ENCODE measurements at regions not wholly inside any gene's neighbourhood (a gene's known extent, or its start where the extent isn't known, plus 50 kb on each side); places are given as distances from the start of the nearest gene placed in this dataset.

DNA sequence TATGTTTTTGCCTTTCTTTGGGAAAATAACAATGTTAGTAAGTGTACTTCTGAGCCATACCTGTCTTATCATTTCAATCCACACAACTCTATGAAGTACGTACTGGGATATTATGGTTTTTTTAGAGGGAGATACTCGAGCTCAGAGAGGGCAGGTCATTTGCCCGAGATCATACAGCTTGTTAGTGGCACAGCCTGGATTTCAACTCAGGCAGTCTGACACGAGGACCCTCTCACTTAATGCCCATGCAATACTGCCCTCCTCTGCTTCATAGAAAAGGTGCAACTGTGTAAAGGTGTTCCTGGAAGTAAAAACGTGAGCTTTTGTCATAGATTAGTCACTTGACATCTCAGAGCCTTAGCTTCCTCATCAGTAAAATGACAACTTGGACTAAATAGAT is 128.0 kb downstream of the NDUFA12 start:
- Histone ChIP-seq H3K9ac (no peak overlapping the region), H3K27ac (ENCODE audit: low read depth in 2 of 2, low read length in 1 of 2) (no peak overlapping the region), H2AFZ (ENCODE audit: low read depth) (no peak overlapping the region), H3K79me2 (ENCODE audit: insufficient read depth) (no peaks in the 10 kb centered on the region), H3K9me2 (no peaks in the 10 kb centered on the region), H3K4me1 (ENCODE audit: control insufficient read depth in 1 of 2, insufficient read depth in 2 of 2, low read depth in 1 of 2, low read length in 1 of 2) (peaks cover 0 to 3% of the 10 kb centered on the region in 2 experiments; a peak in 1 of 4 replicates), H3K9me3 (no peaks in the 10 kb centered on the region), H3K27me3 (ENCODE audit: insufficient read depth) (peaks cover 41% of the 10 kb centered on the region), H3F3A (replicated peaks; ENCODE audit: insufficient read depth) (no peaks in the 10 kb centered on the region), H3K36me3 (replicated peaks in 1 of 2; ENCODE audit: control insufficient read depth in 1 of 2, insufficient read depth in 2 of 2, low read length in 1 of 2) (no peaks in the 10 kb centered on the region), H3K4me2 (no peak overlapping the region), H3K4me3 (ENCODE audit: low read depth in 2 of 2, low read length in 1 of 2) (no peak overlapping the region), H4K20me1 (ENCODE audit: insufficient read depth) (no peaks in the 10 kb centered on the region)
- POLR2A ChIA-PET: no interaction called here
- 31% methylated on average over 5 of the region's 5 CpGs for WGBS (ENCODE audit: low lambda C conversion rate)
- peak; percentile 69 for TF ChIP-seq RAD21 (IDR thresholded peaks at IDR 0.05; ENCODE audit: low read length)
- TF ChIP-seq RXRA (IDR thresholded peaks at IDR 0.05; ENCODE audit: borderline replicate concordance, low read depth): no peak
- TF ChIP-seq, protein P1, sequence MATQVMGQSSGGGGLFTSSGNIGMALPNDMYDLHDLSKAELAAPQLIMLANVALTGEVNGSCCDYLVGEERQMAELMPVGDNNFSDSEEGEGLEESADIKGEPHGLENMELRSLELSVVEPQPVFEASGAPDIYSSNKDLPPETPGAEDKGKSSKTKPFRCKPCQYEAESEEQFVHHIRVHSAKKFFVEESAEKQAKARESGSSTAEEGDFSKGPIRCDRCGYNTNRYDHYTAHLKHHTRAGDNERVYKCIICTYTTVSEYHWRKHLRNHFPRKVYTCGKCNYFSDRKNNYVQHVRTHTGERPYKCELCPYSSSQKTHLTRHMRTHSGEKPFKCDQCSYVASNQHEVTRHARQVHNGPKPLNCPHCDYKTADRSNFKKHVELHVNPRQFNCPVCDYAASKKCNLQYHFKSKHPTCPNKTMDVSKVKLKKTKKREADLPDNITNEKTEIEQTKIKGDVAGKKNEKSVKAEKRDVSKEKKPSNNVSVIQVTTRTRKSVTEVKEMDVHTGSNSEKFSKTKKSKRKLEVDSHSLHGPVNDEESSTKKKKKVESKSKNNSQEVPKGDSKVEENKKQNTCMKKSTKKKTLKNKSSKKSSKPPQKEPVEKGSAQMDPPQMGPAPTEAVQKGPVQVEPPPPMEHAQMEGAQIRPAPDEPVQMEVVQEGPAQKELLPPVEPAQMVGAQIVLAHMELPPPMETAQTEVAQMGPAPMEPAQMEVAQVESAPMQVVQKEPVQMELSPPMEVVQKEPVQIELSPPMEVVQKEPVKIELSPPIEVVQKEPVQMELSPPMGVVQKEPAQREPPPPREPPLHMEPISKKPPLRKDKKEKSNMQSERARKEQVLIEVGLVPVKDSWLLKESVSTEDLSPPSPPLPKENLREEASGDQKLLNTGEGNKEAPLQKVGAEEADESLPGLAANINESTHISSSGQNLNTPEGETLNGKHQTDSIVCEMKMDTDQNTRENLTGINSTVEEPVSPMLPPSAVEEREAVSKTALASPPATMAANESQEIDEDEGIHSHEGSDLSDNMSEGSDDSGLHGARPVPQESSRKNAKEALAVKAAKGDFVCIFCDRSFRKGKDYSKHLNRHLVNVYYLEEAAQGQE (IDR thresholded peaks at IDR 0.05; ENCODE audit: low read depth, low read length): no peak
- TF ChIP-seq JUND (IDR thresholded peaks at IDR 0.05): no peak
- TF ChIP-seq TCF12 (IDR thresholded peaks at IDR 0.05): no peak
- peak; percentile 30; the same call in 1 of the 2 replicates for TF ChIP-seq SMC3 (IDR thresholded peaks at IDR 0.05; ENCODE audit: low read depth, low read length)
- TF ChIP-seq MEF2A (IDR thresholded peaks at IDR 0.05; ENCODE audit: borderline replicate concordance, low read depth): no peak
- TF ChIP-seq, protein P2, sequence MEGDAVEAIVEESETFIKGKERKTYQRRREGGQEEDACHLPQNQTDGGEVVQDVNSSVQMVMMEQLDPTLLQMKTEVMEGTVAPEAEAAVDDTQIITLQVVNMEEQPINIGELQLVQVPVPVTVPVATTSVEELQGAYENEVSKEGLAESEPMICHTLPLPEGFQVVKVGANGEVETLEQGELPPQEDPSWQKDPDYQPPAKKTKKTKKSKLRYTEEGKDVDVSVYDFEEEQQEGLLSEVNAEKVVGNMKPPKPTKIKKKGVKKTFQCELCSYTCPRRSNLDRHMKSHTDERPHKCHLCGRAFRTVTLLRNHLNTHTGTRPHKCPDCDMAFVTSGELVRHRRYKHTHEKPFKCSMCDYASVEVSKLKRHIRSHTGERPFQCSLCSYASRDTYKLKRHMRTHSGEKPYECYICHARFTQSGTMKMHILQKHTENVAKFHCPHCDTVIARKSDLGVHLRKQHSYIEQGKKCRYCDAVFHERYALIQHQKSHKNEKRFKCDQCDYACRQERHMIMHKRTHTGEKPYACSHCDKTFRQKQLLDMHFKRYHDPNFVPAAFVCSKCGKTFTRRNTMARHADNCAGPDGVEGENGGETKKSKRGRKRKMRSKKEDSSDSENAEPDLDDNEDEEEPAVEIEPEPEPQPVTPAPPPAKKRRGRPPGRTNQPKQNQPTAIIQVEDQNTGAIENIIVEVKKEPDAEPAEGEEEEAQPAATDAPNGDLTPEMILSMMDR (IDR thresholded peaks at IDR 0.05): peak; percentile 17; the same call in 1 of the 2 replicates
- TF ChIP-seq TEAD4 (IDR thresholded peaks at IDR 0.05; ENCODE audit: borderline replicate concordance, insufficient read depth): no peak
- TF ChIP-seq, protein P3, sequence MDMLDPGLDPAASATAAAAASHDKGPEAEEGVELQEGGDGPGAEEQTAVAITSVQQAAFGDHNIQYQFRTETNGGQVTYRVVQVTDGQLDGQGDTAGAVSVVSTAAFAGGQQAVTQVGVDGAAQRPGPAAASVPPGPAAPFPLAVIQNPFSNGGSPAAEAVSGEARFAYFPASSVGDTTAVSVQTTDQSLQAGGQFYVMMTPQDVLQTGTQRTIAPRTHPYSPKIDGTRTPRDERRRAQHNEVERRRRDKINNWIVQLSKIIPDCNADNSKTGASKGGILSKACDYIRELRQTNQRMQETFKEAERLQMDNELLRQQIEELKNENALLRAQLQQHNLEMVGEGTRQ (IDR thresholded peaks at IDR 0.05; ENCODE audit: borderline replicate concordance, low read depth, low read length): no peak
- TF ChIP-seq EZH2phosphoT487 (IDR thresholded peaks at IDR 0.05; ENCODE audit: borderline replicate concordance, low read depth): no peak
- TF ChIP-seq CHD2 (IDR thresholded peaks at IDR 0.05; ENCODE audit: low read length, partially characterized antibody): no peak
- TF ChIP-seq EP300 (IDR thresholded peaks at IDR 0.05; ENCODE audit: borderline replicate concordance in 1 of 2, low read depth in 1 of 2, low read length in 1 of 2): no peak
- TF ChIP-seq RCOR1 (IDR thresholded peaks at IDR 0.05; ENCODE audit: low read length): no peak
- TF ChIP-seq, protein P4, sequence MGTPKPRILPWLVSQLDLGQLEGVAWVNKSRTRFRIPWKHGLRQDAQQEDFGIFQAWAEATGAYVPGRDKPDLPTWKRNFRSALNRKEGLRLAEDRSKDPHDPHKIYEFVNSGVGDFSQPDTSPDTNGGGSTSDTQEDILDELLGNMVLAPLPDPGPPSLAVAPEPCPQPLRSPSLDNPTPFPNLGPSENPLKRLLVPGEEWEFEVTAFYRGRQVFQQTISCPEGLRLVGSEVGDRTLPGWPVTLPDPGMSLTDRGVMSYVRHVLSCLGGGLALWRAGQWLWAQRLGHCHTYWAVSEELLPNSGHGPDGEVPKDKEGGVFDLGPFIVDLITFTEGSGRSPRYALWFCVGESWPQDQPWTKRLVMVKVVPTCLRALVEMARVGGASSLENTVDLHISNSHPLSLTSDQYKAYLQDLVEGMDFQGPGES (IDR thresholded peaks at IDR 0.05; ENCODE audit: low read depth, low read length): no peak
- TF ChIP-seq, protein P5, sequence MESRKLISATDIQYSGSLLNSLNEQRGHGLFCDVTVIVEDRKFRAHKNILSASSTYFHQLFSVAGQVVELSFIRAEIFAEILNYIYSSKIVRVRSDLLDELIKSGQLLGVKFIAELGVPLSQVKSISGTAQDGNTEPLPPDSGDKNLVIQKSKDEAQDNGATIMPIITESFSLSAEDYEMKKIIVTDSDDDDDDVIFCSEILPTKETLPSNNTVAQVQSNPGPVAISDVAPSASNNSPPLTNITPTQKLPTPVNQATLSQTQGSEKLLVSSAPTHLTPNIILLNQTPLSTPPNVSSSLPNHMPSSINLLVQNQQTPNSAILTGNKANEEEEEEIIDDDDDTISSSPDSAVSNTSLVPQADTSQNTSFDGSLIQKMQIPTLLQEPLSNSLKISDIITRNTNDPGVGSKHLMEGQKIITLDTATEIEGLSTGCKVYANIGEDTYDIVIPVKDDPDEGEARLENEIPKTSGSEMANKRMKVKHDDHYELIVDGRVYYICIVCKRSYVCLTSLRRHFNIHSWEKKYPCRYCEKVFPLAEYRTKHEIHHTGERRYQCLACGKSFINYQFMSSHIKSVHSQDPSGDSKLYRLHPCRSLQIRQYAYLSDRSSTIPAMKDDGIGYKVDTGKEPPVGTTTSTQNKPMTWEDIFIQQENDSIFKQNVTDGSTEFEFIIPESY (IDR thresholded peaks at IDR 0.05; ENCODE audit: borderline replicate concordance, low read depth): no peak
- TF ChIP-seq POLR2AphosphoS5 (IDR thresholded peaks at IDR 0.05; ENCODE audit: low read depth, low read length): no peak
- peak; percentile 44 for DNase-seq
- CTCF ChIA-PET: interaction anchor here (0.5 to 3.6 kb wide), 25 partner anchors 11 to 1471 kb away, joined by 3 to 26 read pairs (median 3); no protein-coding TSS in a partner anchor

All from SK-N-SH (cell line).